NCI-H1092 (cell line): ENCODE measurements at regions not wholly inside any gene's neighbourhood (a gene's known extent, or its start where the extent isn't known, plus 50 kb on each side); places are given as distances from the start of the nearest gene placed in this dataset.

Experiments
- DNase-seq: peaks from one replicate; lab custom pipeline; 2025; lab: John Stamatoyannopoulos, UW

DNA sequence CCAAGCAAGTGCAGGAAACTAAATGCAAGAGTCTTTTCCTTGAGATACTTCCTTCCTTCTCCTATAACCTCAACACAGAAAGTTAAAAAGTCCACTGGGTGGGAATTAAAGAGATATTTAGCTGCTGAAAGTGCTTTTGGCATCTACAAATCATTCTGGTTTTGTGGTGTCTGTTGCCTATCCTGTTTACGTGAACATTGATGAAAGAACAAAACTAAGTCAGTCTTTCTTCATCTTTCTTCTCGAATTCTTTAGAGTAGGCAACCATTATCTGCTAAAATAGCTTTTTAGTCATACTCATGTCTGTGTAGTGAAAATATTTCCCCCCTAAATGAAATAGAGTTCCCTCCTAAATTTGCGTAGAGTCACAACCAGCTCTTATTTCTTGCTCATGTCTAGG lies 838.6 kb downstream of the GATA3 start:
- DNase-seq = no peak

DNA sequence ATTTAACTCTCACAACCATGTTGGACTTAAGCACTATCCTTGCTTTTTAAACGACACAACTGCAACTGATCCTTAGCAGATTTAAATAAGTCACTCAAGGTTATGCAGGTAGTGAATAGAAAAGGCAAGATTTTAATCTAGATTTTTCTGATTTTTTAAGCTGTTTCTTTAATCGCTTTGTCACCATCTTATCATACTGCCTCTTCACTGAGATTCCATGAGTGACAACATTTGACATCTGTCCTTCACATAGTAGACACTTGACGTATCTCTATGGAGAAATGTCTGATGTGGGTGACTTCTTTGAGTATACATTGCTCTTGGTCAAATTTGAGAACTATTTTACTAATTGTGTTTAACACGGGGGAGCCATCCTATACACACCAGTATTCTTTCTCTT lies 839.7 kb downstream of the GATA3 start:
- no peak for DNase-seq

DNA sequence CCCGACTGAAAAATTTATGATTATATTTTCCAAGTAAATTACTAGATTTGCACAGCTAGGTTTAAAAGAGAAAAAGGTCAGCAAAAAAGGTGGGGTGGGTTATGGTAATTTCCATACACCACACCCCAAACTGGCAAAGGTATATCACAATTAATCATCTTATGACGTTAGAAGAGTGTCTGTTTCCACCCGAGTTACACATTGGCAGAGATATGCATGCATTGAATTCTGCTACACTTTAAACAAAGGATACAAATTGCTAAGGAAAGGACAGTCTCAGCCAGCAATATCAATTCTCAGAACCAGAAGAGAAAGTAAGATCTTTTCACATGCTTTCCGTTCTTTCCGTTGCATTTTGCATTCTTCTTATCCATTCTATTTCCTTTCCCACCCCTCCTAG lies 843.3 kb downstream of the GATA3 start:
- no peak for DNase-seq

DNA sequence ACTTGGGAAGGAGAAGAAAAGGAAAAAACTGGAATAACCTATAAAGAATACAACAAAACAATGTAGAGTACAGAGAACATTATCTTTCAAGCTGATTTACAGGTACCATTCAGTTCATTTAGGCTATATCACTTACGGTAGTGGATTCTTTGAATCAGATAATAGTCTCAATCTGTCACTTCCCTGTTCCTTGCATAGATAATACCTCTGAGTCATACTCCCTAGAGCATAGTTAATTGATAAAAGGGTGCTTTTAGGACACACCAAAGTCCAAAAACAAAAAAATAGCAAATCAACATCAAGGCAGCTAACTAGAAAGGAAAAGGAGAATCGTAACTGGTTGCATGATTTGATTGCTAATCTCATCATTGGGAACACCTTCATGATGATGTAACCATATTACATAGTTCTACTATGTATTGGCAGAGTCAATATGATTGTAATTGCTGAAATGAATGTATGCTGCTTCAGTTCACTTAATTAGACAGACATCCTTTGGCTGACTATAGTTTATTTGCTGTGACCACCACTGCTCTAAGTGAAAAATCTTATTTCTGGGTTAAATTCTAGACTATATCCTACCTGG lies 844.4 kb downstream of the GATA3 start:
- DNase-seq = no peak

DNA sequence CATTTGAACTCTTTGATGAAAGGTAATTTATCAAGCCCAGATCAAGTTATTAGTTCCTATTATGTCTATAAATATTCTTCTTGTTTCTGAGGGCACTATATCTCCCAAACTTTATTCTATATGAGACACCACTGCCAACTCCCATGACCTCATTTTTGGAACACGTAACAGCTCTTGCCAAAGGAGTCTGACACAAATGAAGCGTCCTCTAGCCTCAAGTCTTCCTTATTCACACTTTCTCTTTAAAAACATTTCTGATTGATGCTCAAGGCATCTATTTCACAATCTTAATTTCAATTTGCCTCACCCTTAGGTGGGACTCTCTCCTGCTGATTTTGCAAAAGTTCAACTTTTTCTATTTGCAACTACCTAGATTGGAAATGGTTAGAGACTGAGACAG lies 848.4 kb downstream of the GATA3 start:
- no peak for DNase-seq

DNA sequence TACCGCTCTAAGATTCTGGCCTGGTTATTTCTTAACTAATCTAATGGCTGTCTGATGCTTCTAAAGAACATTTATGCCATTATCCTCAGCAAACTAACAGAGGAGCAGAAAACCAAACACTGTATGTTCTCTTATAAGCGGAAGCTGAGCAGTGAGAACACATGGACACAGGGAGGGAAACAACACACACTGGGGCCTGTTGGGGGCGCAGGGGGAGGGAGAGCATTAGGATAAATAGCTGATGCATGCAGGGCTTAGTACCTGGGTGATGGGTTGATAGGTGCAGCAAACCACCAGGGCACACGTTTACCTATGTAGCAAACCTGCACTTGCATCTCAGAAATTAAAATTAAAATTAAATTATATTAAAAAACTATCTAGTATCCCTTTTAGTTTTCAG lies 853.5 kb downstream of the GATA3 start:
- no peak for DNase-seq

DNA sequence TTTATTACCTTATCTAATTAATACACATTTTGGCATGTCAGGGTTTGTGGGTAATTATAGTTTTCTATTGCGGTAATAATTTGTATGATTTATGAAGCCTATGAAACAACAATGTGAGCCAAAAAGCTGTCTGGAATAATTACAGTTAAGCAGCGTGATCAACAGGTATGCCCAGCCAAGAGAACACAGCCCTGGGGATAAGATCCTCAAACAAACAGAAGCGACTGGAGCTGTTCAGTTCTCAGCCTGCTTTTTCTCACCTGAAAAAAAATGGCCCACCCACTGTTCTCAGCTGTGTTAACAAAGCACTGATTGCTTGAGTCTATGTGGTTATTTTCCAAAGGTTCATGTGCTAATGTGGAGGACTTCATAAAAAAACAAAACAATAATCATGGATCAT lies 855.8 kb downstream of the GATA3 start:
- no peak for DNase-seq

DNA sequence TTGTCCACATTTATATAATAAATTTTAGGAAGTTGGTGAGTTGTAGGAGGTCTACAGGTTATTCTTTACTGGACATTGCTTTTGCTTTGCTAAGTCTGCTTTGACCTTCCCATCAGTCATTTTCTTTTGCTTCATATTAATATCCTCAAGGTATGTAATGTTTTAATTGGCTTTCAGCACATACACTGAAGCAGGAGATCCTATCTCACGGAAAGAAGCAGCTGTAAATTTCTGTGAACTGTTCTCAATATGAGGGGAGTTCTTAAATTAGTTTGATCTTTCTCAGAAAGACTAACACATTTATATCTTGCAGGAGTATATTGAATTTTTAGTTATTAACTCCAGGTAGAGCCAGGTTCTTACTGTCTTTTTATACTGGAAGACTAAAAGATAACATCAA lies 856.5 kb downstream of the GATA3 start:
- DNase-seq = no peak

DNA sequence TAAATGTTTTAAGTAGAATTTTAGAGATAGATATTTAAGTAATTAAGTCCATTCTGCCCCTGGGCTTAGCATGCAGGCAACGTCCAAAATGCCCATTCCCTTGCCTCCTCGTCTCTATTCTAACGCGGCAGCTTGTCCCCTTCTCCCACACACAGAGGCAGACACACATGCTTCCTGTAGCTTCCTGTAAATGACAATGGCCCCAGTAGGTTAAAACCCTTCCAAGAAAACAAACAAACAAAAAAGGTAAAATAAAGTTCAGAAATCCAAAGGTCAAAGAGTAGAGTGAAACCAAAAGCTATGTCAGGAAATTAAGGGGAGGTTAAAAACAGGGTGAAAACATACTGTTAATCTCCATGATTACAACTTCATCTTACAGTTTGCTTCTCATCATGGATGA lies 857.6 kb downstream of the GATA3 start:
- DNase-seq = no peak

DNA sequence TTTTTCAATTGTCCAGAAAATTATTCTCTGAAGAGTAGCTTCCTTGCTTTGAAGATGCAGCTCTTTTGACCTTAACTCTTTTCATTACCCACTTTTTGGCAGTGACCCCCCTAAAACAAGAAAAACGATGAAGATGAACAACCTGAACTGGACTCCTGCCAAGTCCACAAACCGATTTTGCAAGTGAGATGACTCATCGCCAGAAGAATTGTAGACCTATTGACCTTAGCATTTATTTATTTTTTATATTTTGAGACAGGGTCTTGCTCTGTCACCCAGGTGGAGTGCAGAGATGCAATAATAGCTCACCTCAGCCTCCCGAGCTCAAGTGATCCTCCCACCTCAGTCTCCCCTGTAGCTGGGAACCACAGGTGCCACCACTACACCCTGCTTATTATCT lies 859.2 kb downstream of the GATA3 start:
- DNase-seq = no peak

DNA sequence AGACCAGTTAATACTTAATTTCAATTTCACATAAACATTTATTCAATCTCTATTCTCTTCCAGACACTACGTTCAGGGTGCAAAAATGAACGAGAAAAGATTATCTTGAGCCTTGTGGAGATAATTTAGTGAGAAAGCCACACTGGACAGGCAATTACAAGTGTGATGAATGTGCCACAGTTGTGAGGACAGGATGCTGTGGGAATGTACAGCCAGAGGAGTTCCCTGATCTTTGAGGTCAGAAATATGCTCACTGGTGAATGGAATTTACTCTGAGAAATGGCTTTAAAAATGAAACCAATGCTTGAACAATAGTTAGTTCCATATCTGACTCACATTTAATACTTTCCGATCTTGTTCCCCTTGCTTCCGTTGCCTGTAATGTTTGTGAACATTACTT lies 864.8 kb downstream of the GATA3 start:
- no peak for DNase-seq

DNA sequence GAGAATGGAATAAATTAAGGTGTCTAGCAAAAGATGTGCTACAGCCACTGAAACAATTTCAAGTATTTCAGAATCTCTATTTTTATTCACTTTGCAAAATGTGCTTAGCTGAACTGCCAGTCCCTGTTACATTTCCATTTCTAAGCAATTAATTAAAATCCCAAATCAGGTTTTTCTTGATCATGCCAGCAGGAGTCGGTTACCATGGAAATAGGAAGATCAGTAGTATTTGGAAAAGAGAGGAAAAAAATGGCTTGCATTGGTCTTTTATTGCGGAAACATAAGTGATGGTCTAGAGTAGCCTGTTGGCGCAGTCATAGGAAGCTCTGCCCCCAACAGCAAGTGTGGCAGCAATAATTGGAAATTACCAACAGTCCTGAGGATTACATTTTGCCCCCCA lies 867.1 kb downstream of the GATA3 start:
- DNase-seq = no peak

DNA sequence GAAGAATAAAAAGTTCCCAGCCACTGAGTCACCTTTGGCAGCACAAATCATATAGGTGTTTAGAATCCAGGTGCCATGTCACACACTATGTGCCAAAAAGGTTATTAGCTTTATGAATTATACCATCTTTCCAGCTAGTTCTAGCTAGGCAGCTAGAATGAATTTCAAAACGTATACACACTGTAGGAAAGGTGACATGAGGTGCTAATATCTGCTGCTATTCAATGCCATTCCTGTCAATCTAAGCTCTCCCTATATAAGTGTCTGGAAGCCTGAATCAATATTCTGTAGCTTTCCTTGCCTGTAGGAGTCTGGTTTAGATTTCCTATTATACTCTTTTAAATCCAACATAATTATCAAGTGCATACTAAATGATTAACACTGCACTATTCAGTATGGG lies 868.6 kb downstream of the GATA3 start:
- no peak for DNase-seq

DNA sequence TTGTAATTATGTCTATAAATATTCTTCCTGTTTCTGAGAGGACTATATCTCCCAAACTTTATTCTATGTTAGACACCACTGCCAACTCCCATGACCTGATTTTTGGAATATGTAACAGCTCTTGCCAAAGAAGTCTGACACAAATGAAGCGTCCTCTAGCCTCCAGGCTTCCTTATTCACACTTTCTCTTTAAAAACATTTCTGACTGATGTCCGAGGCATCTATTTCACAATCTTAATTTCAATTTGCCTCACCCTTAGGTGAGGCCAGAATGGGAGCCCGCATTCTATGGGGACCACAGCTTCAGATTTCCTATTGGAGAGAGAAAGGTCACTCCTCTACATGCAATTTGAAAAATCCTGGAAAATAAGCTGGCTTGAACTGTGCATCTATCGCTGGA lies 873.2 kb downstream of the GATA3 start:
- DNase-seq = no peak

DNA sequence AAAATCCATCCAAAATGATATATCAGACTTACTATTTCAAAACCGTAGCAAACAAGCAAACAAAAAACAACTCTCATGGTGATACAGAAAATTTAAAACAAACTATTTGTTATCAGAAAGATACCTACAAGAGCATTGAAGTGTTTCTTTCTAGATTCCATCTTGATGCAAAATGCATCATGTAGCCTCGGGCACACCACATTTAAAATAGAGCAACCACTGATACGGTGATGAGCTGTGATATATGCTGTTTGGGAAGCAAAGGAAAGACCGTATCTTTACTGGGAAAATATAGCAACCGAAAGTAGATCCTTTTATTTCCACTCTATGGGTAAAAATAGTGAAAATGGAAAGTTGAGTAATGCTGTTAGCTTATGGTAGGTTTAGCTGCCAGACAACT lies 892.0 kb downstream of the GATA3 start:
- DNase-seq = no peak

DNA sequence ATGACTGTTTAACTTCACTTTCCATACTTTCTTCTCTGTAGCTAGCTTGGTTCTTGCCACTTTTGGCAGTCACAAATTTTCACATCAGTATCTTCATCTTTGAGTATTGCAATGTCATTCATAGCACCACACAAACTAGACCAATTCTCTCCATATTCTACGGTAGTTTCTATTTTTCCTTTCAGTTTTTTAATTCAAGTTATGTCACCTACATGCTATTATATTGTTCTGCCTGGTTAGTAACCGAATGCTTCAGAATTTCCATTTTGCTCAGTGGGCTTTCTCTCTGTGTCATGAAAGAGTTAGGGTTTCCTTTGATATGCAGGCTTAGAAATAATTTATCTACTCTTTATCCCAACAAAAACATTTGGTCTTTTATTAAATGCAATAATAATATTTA lies 896.5 kb downstream of the GATA3 start:
- no peak for DNase-seq

DNA sequence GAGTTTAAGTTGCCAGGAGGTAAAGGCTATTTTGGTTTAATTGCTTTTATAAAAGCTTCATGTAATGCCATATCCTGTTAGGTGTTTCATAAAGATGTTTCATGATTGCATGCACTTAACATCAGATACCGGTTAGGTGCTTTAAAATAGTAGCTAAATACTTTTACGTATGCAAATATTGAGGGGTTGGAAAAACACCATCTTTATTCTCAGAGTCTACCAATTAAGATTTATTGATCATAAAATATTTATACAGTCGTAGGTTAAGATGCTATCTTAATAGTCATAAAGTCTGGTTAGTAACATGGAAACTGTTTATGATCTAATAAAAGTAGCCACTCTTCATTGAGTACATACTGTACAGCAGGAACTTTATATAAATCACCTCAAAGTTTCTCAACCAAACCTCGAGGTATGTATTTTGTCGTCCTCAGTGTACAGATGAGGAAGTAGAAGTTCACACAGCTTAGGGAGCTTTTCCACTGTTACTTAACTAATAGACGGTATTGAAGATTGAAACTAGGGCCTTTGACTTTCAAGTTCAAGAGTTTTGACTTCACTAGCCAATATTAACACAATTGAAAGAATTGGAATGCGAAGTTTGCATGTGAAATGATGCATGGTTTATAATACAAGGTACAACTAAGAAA lies 897.1 kb downstream of the GATA3 start:
- DNase-seq = no peak

DNA sequence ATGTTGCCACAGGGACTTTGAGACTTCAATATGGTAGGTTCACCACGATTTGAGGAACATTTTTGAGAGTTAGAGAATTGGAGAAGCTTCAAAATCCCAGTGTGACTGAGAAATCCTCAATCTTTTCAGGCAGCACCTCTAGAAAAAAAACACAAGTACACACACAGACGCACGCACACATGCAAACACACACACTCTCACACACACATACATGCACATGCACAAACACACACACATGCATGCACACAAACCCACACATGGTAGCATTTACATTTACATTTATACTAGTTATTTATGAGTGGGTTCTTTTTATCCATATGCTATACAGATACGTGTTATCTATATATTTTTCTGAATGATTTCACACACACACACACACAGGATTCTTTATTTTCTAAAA lies 901.9 kb downstream of the GATA3 start:
- no peak for DNase-seq

DNA sequence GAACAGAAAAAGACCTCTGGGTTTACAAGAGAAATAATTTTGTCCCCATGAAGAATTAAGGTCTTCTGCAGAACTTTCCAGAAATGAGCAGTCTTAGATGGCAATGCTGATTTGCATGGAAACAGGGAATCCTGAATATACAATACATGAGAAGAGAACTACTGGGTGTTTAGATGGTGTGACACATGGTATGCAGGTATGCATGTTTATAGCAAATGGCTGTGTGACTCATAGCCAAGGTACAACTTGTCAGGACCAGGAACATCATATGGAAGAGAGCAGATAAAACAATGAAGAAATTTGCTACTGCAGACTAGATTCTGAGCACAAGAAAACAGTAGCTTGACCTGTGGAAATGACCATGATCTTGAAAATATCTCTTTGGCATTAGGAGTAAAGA lies 907.8 kb downstream of the GATA3 start:
- no peak for DNase-seq

DNA sequence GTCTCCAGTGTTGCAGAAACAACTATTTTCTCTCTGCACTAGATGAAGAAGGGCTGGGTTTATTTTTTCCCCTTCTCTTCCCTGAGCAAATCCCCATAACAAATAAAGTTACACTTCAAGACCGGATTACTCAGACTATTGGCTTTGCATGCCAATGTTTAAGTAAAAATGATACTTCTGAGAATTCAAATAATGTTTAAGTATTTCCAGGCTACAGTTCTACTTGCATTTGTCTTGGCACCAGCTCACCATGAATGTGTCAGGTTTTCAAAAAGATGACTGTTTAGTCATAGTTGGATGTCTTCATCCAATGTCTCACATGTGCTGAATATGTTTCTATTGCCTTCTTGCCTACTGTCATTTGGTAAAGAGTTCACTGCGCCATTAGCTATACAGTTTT lies 912.6 kb downstream of the GATA3 start:
- no peak for DNase-seq

DNA sequence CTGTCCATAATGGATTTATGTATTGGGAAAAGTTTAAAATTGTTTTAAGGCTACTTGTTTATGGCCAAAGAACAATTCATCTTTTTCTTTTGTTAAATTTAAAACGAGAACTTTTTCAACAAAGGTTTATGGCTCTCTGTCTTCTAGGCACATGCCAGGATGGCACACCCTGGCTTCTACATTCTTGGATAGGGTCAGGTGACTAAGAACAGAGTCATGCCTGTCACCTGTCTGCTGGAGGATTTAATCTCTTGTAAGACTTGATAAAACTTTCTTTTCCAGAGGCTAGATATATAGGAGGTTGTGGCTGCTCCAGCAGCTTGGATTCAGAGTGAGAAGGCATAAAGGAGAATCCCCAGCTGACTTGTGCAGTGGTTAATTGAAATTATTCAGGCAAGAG lies 915.4 kb downstream of the GATA3 start:
- no peak for DNase-seq

DNA sequence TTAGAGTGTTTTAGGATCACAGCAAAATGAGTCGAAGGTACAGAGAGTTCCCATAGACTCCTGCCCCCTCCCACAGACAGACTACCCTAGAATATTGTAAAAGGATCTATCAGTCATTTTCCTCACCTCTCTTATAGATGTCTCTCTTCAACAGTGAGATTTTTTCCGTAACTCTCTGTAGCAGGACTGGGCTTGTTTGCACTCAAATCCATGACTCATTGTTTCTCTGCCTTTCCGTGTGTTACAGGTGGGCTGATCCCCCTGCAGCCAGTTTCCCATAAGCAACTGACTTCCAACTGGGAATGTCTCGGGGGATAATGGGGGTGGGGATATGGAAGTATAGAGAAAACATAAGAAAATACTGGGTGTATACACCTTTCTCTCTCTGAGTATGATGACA lies 921.0 kb downstream of the GATA3 start:
- no peak for DNase-seq

DNA sequence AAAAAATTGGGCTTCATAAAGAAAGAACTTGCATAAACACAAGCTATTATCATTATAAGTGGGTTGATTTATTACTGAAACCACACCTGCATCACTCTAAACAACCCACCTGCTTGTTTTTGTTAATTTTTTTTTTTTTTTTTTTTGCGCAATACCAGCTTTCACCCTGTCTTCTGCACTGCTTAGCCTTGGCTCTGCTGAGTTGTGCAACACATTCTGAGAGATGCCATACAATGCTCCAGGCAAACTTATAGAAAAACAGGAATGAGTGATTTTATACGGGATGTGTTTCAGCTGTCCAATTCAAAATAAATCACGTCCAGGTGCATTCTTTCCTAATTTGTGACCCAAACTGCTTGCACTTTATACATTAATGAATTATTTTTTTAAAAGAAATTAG lies 923.6 kb downstream of the GATA3 start:
- no peak for DNase-seq

DNA sequence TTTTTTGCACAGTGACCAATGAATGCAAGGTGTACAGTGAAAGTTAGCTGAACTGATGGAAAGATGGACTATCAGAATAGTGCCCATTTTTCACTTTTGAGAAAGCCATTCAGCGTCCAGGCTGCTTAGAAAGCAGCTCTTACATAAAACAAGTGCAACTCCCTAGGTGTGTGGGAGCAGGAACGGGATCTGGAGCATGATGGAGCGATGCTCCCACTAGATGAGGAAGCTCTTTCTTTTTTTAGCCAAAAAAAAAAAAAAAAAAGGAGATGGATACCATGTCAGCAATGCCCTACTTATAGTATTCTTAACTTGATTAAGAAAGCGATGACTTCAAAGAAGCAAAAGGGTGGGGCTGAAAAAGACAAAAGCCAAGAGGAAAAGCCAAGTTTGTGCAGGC lies 925.5 kb downstream of the GATA3 start:
- DNase-seq = no peak

DNA sequence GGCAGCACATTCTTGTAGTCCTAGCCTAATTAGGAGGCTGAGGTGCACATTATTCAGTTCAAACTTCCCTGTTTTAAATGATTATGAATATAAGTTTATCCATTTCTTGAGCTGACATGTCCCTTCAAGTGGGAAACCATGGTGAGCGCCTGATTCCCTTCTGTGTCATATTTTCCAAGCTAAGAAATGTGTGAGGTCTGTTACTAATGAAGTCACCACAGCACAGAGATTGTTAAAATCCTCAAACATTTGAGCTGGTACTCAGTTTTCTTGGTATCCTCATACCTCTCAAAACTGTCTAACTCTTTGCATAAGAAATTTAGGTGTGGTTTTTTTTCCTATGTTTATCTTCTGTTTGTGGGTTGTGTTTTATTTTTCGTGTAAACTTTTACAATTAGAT lies 926.8 kb downstream of the GATA3 start:
- no peak for DNase-seq
